Ascending aorta (tissue), 2 donors: ENCODE measurements at regions not wholly inside any gene's neighbourhood (a gene's known extent, or its start where the extent isn't known, plus 50 kb on each side); places are given as distances from the start of the nearest gene placed in this dataset.

ENCODE experiments used
- DNase-seq, 2 donors: peaks; one replicate each; pipeline ENCODE4 v3.0.0-alpha.2; 2019; ENCODE audit warnings: low spot score in 2 of 2
- H3K27ac ChIP-seq, 2 donors: fragments of 200-600 bp; sonication (generic); one replicate each; pipeline ENCODE4 v1.5.1; 2016 to 2017; ENCODE audit warnings: mild to moderate bottlenecking in 1 of 2
- H3K27me3 ChIP-seq: fragments of 200-600 bp; sonication (generic); one replicate; pipeline ENCODE4 v1.5.1; 2017
- H3K36me3 ChIP-seq, 2 donors: fragments of 200-600 bp; sonication (generic); one replicate each; pipeline ENCODE4 v1.5.1; 2016
- H3K4me1 ChIP-seq, 2 donors: fragments of 200-600 bp; sonication (generic); one replicate each; pipeline ENCODE4 v1.5.1; 2016 to 2017; ENCODE audit warnings: mild to moderate bottlenecking in 1 of 2
- H3K4me3 ChIP-seq, 2 donors: fragments of 200-600 bp; sonication (generic); one replicate each; pipeline ENCODE4 v1.5.1; 2016 to 2017; ENCODE audit warnings: mild to moderate bottlenecking in 1 of 2
- H3K9me3 ChIP-seq, 2 donors: fragments of 200-600 bp; sonication (generic); one replicate each; pipeline ENCODE4 v1.5.1; 2016
- CTCF ChIP-seq, 3 experiments: fragments of 200-600 bp in 2 of 3; fragments of 450-650 bp in 1 of 3; sonication (generic) in 2 of 3; IDR thresholded peaks; one replicate each; pipeline ENCODE4 v1.5.1; 2016 to 2019; ENCODE audit warnings: antibody characterized with exemption in 3 of 3, mild to moderate bottlenecking in 1 of 3, moderate library complexity in 1 of 3
- intact Hi-C: fragments of 100-400 bp; cut with DNase I; formaldehyde crosslinking; loops from one replicate; pipeline ENCODE4 v1.15.1; 2023

GRCh38 chr2:58606799-58607198 lies 365.7 kb upstream of the FANCL start:
- TF ChIP-seq CTCF (IDR thresholded peaks at IDR 0.05): no peak
- intact Hi-C loops: no loop called here
- Histone ChIP-seq H3K4me3 (no peak overlapping the region), H3K9me3 (no peaks in the 10 kb centered on the region), H3K4me1 (no peaks in the 10 kb centered on the region), H3K27me3 (no peaks in the 10 kb centered on the region), H3K27ac (no peak overlapping the region), H3K36me3 (no peaks in the 10 kb centered on the region)
- no peak for DNase-seq

- H3K27ac ChIP-seq: no peak overlapping the region
- H3K9me3 ChIP-seq: no peaks in the 10 kb centered on the region
- TF ChIP-seq CTCF (IDR thresholded peaks at IDR 0.05): no peak
- H3K4me3 ChIP-seq: no peak overlapping the region
- intact Hi-C loops: no loop called here
- no peaks in the 10 kb centered on the region for H3K36me3 ChIP-seq
- no peak for DNase-seq
- H3K27me3 ChIP-seq: no peaks in the 10 kb centered on the region
- H3K4me1 ChIP-seq: no peaks in the 10 kb centered on the region
These were observed 363.0 kb upstream of the FANCL start for GRCh38 chr2:58604096-58604495.

- intact Hi-C loops: no loop called here
- TF ChIP-seq CTCF (IDR thresholded peaks at IDR 0.05): no peak
- no peaks in the 10 kb centered on the region for H3K36me3 ChIP-seq
These were observed 359.9 kb upstream of the FANCL start for GRCh38 chr2:58601017-58601416.

DNA sequence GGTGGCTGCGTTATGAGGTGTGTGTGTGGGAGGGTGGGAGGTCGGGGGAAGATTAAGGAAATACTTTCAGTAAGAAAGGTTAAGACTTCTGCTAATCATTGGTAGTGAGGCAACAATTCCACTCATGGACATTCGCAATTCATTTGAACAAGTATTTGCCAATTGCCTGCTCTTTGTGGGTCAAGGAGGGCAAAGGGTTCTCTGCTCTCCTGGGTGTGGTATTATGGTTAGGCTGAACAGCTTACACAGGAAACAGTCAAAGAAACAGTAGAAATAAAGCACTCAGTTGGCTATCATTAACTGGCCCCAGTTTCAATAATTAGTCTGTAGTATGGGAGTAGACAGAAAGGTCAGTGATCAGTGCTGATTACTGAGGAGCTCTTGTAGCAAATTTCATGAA lies 357.0 kb upstream of the FANCL start:
- intact Hi-C loops: no loop called here
- no peak overlapping the region for H3K27ac ChIP-seq
- no peak for DNase-seq
- no peak for TF ChIP-seq CTCF (IDR thresholded peaks at IDR 0.05)
- H3K4me3 ChIP-seq: no peak overlapping the region
- H3K36me3 ChIP-seq: no peaks in the 10 kb centered on the region
- no peaks in the 10 kb centered on the region for H3K4me1 ChIP-seq
- H3K9me3 ChIP-seq: no peaks in the 10 kb centered on the region
- H3K27me3 ChIP-seq: no peaks in the 10 kb centered on the region

More at GRCh38 chr2:58601017-58601416, 359.9 kb upstream of the FANCL start:
- Histone ChIP-seq H3K9me3 (no peaks in the 10 kb centered on the region), H3K4me3 (no peak overlapping the region), H3K27ac (no peak overlapping the region), H3K4me1 (no peaks in the 10 kb centered on the region), H3K27me3 (no peaks in the 10 kb centered on the region)
- no peak for DNase-seq

DNA sequence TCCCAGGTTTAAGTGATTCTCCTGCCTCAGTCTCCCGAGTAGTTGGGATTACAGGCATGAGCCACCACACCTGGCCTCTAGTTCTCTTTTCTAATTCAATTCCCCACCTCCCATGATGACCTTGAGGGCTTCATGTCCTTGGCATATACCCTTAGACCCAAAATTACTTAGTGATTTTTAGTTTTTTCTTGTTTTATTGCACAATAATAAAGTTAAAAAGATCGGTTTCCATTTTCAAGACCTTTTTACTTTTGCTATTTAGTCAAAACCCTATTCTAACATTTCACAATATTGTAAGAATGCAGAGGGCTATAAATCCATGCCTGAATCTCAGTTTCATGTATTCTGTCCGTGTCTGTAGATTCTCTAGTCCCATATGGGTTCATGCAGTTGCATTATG lies 354.6 kb upstream of the FANCL start:
- H3K9me3 ChIP-seq: no peaks in the 10 kb centered on the region
- no peaks in the 10 kb centered on the region for H3K36me3 ChIP-seq
- no peaks in the 10 kb centered on the region for H3K4me1 ChIP-seq
- no peak for TF ChIP-seq CTCF (IDR thresholded peaks at IDR 0.05)
- H3K4me3 ChIP-seq: no peak overlapping the region
- H3K27me3 ChIP-seq: no peaks in the 10 kb centered on the region
- intact Hi-C loops: no loop called here
- no peak for DNase-seq
- no peak overlapping the region for H3K27ac ChIP-seq

- no peak overlapping the region for H3K4me3 ChIP-seq
- H3K9me3 ChIP-seq: no peaks in the 10 kb centered on the region
- H3K27ac ChIP-seq: no peak overlapping the region
- intact Hi-C loops: no loop called here
- H3K36me3 ChIP-seq: no peaks in the 10 kb centered on the region
- no peak for DNase-seq
- H3K4me1 ChIP-seq: no peaks in the 10 kb centered on the region
- TF ChIP-seq CTCF (IDR thresholded peaks at IDR 0.05): no peak
- H3K27me3 ChIP-seq: no peaks in the 10 kb centered on the region
These were observed 353.6 kb upstream of the FANCL start for GRCh38 chr2:58594762-58595161.
